ENCODE measurements at regions not wholly inside any gene's neighbourhood (a gene's known extent, or its start where the extent isn't known, plus 50 kb on each side); places are given as distances from the start of the nearest gene placed in this dataset.

DNA sequence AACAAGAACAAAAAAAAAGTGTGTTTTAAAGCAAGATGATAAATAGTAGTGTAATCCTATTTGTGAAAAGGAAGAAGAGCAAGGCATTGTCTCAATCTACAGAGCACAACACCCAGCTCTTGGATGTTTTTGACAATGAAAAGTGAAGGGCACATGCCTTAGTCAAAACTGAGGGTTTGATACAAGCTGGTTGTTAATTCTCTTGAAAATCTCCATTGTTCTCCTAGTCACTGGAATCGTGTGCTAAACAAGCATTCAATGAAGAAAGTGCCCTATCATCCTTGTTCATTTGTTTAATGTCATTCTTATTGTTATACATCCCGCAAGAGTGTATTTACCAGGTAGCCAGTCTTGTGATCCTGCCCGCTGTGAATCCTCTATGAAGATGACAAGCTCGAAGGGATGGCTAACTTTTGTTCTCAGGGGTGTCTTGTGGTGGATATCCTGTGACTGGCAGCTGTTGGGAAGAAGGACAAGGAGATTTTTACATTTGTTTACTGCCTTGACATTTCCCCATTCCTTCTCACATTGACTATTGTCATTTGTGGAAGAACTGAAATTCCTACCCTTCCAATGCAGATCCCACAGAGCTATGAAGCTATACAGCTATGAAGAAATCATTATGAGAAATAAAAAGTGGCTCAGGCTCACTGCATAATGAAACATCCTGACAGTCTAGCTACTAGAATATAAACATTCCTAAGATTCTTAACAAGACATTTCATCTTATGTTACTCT lies 175.9 kb downstream of the VGLL3 start:
- H3K27ac ChIP-seq, result no peak overlapping the region
- no peaks in the 10 kb centered on the region for H3F3A ChIP-seq (ENCODE audit: insufficient read depth, low read depth)
- TF ChIP-seq EZH2 (IDR thresholded peaks at IDR 0.05; ENCODE audit: low read depth) (no peak), CTCF (conservative IDR thresholded peaks at IDR 0.05) (no peak)
- no peak for DNase-seq
- H3K4me2 ChIP-seq, result no peak overlapping the region
- no peaks in the 10 kb centered on the region for H3K27me3 ChIP-seq (ENCODE audit: insufficient read depth, low read depth)
- no peaks in the 10 kb centered on the region for H3K79me2 ChIP-seq (ENCODE audit: low read depth)
- no peaks in the 10 kb centered on the region for H3K36me3 ChIP-seq (ENCODE audit: low read depth)
- H3K4me3 ChIP-seq, result no peak overlapping the region
- H3K4me1 ChIP-seq (replicated peaks; ENCODE audit: insufficient read depth), result no peaks in the 10 kb centered on the region
- no peaks in the 10 kb centered on the region for H4K20me1 ChIP-seq (ENCODE audit: insufficient read depth)
- intact Hi-C loops (cut with micrococcal nuclease; ENCODE audit: unreplicated experiment), result no loop called here
- POLR2A ChIA-PET (ENCODE audit: unreplicated experiment), result interaction anchor here (0.6 to 0.7 kb wide), 3 partner anchors 29 to 69 kb away, joined by 3 to 4 read pairs (median 4); no protein-coding TSS in a partner anchor
- H3K9me2 ChIP-seq (ENCODE audit: insufficient read depth), result no peaks in the 10 kb centered on the region
- no TSS peak for BruUV-seq (replicated peaks)
- H3K9me3 ChIP-seq (ENCODE audit: insufficient read depth, low read depth), result no peaks in the 10 kb centered on the region
- CTCF ChIA-PET, result interaction anchor here (0.6 kb wide), 1 partner anchor 39 kb away, joined by 4 read pairs; no protein-coding TSS in a partner anchor
- H2AFZ ChIP-seq, result 0 out of 2 replicates have a peak overlapping the region, but pooled peaks have one; percentile 32

- H3K9me2 ChIP-seq (ENCODE audit: insufficient read depth), result no peaks in the 10 kb centered on the region
- no peak for TF ChIP-seq EZH2 (IDR thresholded peaks at IDR 0.05; ENCODE audit: low read depth)
- CTCF ChIA-PET, result no interaction called here
- no peak overlapping the region for H2AFZ ChIP-seq
- intact Hi-C loops (cut with micrococcal nuclease; ENCODE audit: unreplicated experiment), result no loop called here
- POLR2A ChIA-PET (ENCODE audit: unreplicated experiment), result interaction anchor here (0.7 kb wide), 1 partner anchor 39 kb away, joined by 3 read pairs; no protein-coding TSS in a partner anchor
- H3K4me2 ChIP-seq, result no peak overlapping the region
- H3F3A ChIP-seq (ENCODE audit: insufficient read depth, low read depth), result no peaks in the 10 kb centered on the region
- no TSS peak for BruUV-seq (replicated peaks)
- peak overlapping the region; percentile 3; the same call in 1 of the 2 replicates for H3K4me3 ChIP-seq
- H3K4me1 ChIP-seq (replicated peaks; ENCODE audit: insufficient read depth), result no peaks in the 10 kb centered on the region
- H3K79me2 ChIP-seq (ENCODE audit: low read depth), result no peaks in the 10 kb centered on the region
- H3K36me3 ChIP-seq (ENCODE audit: low read depth), result no peaks in the 10 kb centered on the region
- DNase-seq, result no peak
- no peak overlapping the region for H3K27ac ChIP-seq
- no peaks in the 10 kb centered on the region for H3K27me3 ChIP-seq (ENCODE audit: insufficient read depth, low read depth)
- no peaks in the 10 kb centered on the region for H4K20me1 ChIP-seq (ENCODE audit: insufficient read depth)
- no peaks in the 10 kb centered on the region for H3K9me3 ChIP-seq (ENCODE audit: insufficient read depth, low read depth)
These were observed 176.6 kb downstream of the VGLL3 start for GRCh38 chr3:86814321-86814720.

DNA sequence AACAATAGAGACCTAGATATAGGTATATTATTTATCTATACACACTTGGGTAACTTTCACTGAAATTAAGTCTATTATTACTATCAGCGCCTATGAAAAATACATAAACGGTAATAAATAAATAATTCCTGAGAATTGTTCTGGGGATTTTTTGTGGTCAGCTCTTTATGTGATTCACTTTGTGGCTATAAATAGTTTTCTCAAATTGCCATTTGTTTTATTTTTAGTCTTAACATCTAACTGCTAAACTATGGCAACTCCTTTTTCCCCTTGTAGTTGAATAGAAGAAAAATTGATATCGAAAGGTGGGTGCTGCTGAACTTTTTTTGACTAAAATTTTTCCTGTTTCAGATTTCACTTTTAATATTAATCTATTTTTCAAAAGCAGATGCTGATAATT lies 189.0 kb downstream of the VGLL3 start:
- POLR2A ChIA-PET (ENCODE audit: unreplicated experiment), result interaction anchor here (0.6 kb wide), 1 partner anchor 1327 kb away, joined by 6 read pairs; no protein-coding TSS in a partner anchor
- no peak for DNase-seq
- CTCF ChIA-PET, result no interaction called here

More for the DNA sequence above, 189.0 kb downstream of the VGLL3 start:
- no peak overlapping the region for H3K4me3 ChIP-seq
- TF ChIP-seq CTCF (conservative IDR thresholded peaks at IDR 0.05), result no peak
- TF ChIP-seq EZH2 (IDR thresholded peaks at IDR 0.05; ENCODE audit: low read depth), result no peak
- no peaks in the 10 kb centered on the region for H3K79me2 ChIP-seq (ENCODE audit: low read depth)
- no peaks in the 10 kb centered on the region for H3K27me3 ChIP-seq (ENCODE audit: insufficient read depth, low read depth)
- no peaks in the 10 kb centered on the region for H3F3A ChIP-seq (ENCODE audit: insufficient read depth, low read depth)
- H4K20me1 ChIP-seq (ENCODE audit: insufficient read depth), result no peaks in the 10 kb centered on the region
- no peak overlapping the region for H2AFZ ChIP-seq
- H3K27ac ChIP-seq, result no peak overlapping the region
- no peaks in the 10 kb centered on the region for H3K4me1 ChIP-seq (replicated peaks; ENCODE audit: insufficient read depth)
- H3K9me2 ChIP-seq (ENCODE audit: insufficient read depth), result 0 out of 2 replicates have a peak, but pooled peaks cover 4% of the 10 kb centered on the region
- no peaks in the 10 kb centered on the region for H3K36me3 ChIP-seq (ENCODE audit: low read depth)
- BruUV-seq (replicated peaks), result no TSS peak
- intact Hi-C loops (cut with micrococcal nuclease; ENCODE audit: unreplicated experiment), result no loop called here
- 0 out of 2 replicates have a peak, but pooled peaks cover 2% of the 10 kb centered on the region for H3K9me3 ChIP-seq (ENCODE audit: insufficient read depth, low read depth)
- H3K4me2 ChIP-seq, result no peak overlapping the region
